Ishikawa (cell line): ENCODE measurements at regions not wholly inside any gene's neighbourhood (a gene's known extent, or its start where the extent isn't known, plus 50 kb on each side); places are given as distances from the start of the nearest gene placed in this dataset.

Experiments used
- CEBPB ChIP-seq: IDR thresholded peaks from 2 replicates; pipeline ENCODE4 v1.6.1; 2012
- CREB1 ChIP-seq: IDR thresholded peaks from 2 replicates; pipeline ENCODE4 v1.6.1; 2012; ENCODE audit warnings: low read depth
- EGR1 ChIP-seq: IDR thresholded peaks from 2 replicates; pipeline ENCODE4 v1.6.1; 2012
- EP300 ChIP-seq: IDR thresholded peaks from 2 replicates; pipeline ENCODE4 v1.6.1; 2012; ENCODE audit warnings: borderline replicate concordance
- RAD21 ChIP-seq: IDR thresholded peaks from 2 replicates; pipeline ENCODE4 v1.6.1; 2012; ENCODE audit warnings: low read depth
- TAF1 ChIP-seq: IDR thresholded peaks from 2 replicates; pipeline ENCODE4 v1.6.1; 2012; ENCODE audit warnings: low read depth, mild to moderate bottlenecking
- TCF12 ChIP-seq: IDR thresholded peaks from 2 replicates; pipeline ENCODE4 v1.6.1; 2012; ENCODE audit warnings: low read depth
- YY1 ChIP-seq: IDR thresholded peaks from 2 replicates; pipeline ENCODE4 v1.6.1; 2012; ENCODE audit warnings: low read depth
- TF ChIP-seq, protein P1 (sequence below): IDR thresholded peaks from 2 replicates; pipeline ENCODE4 v1.6.1; 2012; ENCODE audit warnings: low read depth, mild to moderate bottlenecking
- TF ChIP-seq, protein P2 (sequence below): IDR thresholded peaks from 2 replicates; pipeline ENCODE4 v1.6.1; 2012
- TF ChIP-seq, protein P3 (sequence below): IDR thresholded peaks from 2 replicates; pipeline ENCODE4 v1.6.1; 2012

DNA sequence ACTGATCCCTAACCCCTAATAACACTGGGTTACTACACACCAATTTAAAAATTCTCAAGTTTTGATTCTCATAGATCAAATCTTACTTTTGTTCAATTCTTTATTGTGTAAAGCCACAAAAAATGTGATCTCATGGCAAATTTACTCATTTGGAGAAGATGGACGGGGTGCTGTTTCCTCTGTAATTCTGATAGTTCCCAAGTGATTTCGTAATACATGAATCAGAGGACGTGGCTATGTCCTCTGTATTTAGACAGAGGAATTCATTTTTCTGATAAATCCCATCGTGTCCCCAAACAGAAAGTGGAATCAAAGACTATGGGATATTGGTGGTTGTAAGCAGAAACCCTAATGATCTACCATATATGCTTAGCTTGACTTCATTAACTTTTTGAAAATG, 76.6 kb upstream of the GNG2 start:
- TF ChIP-seq CREB1 (no peak), YY1 (no peak), TAF1 (no peak), RAD21 (no peak), CEBPB (no peak), TCF12 (no peak), EP300 (no peak), EGR1 (no peak)
- TF ChIP-seq, protein P1, sequence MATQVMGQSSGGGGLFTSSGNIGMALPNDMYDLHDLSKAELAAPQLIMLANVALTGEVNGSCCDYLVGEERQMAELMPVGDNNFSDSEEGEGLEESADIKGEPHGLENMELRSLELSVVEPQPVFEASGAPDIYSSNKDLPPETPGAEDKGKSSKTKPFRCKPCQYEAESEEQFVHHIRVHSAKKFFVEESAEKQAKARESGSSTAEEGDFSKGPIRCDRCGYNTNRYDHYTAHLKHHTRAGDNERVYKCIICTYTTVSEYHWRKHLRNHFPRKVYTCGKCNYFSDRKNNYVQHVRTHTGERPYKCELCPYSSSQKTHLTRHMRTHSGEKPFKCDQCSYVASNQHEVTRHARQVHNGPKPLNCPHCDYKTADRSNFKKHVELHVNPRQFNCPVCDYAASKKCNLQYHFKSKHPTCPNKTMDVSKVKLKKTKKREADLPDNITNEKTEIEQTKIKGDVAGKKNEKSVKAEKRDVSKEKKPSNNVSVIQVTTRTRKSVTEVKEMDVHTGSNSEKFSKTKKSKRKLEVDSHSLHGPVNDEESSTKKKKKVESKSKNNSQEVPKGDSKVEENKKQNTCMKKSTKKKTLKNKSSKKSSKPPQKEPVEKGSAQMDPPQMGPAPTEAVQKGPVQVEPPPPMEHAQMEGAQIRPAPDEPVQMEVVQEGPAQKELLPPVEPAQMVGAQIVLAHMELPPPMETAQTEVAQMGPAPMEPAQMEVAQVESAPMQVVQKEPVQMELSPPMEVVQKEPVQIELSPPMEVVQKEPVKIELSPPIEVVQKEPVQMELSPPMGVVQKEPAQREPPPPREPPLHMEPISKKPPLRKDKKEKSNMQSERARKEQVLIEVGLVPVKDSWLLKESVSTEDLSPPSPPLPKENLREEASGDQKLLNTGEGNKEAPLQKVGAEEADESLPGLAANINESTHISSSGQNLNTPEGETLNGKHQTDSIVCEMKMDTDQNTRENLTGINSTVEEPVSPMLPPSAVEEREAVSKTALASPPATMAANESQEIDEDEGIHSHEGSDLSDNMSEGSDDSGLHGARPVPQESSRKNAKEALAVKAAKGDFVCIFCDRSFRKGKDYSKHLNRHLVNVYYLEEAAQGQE = no peak
- TF ChIP-seq, protein P2, sequence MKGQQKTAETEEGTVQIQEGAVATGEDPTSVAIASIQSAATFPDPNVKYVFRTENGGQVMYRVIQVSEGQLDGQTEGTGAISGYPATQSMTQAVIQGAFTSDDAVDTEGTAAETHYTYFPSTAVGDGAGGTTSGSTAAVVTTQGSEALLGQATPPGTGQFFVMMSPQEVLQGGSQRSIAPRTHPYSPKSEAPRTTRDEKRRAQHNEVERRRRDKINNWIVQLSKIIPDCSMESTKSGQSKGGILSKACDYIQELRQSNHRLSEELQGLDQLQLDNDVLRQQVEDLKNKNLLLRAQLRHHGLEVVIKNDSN = no peak
- TF ChIP-seq, protein P3, sequence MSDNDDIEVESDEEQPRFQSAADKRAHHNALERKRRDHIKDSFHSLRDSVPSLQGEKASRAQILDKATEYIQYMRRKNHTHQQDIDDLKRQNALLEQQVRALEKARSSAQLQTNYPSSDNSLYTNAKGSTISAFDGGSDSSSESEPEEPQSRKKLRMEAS = no peak
